CD4-positive, alpha-beta T cell treated with Interleukin-2 at 100 ng/mL for 4 hours (primary cell): ENCODE measurements at regions not wholly inside any gene's neighbourhood (a gene's known extent, or its start where the extent isn't known, plus 50 kb on each side); places are given as distances from the start of the nearest gene placed in this dataset.

Experiments used
- DNase-seq: peaks from one replicate; pipeline ENCODE4 v3.0.0-alpha.2; 2020; ENCODE audit warnings: low spot score

DNA sequence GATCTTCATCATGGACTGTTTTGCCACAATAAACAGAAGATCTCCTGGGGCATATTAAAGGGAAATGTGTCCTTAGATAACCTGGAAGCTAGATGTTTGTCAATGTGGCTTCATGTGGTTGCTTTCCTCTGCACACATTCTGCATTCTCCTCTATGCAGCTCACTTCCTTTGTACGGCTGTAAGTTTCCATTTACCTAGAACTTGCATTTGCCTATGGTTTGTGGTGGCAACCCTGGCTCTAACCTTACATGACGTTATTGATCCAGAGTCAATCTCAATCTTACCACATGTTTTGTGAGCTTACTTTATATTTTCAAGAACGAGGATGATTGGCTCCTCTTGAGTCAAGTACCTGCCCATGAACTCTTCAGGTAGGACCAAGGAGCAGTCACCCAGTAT lies 863.1 kb downstream of the MAFB start:
- no peak for DNase-seq

DNA sequence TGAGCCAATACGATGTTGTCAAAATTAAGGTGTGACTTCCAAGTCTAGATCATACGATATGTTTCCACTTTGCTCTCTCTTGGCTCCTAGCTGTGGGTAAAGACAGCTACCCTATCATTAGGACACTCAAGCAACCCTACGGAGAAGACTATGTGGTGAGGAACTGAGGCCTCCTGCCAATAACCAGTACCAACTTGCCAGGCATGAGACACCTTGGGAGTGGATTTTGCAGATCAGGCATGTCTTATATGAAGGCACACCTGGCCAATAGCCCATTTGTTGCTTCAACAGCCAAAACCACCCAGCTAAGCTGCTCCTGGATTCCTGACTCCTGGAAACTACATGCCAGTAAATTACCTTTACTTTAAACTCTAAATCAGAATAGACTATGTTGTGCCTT lies 863.4 kb downstream of the DHX35 start:
- DNase-seq, result no peak

DNA sequence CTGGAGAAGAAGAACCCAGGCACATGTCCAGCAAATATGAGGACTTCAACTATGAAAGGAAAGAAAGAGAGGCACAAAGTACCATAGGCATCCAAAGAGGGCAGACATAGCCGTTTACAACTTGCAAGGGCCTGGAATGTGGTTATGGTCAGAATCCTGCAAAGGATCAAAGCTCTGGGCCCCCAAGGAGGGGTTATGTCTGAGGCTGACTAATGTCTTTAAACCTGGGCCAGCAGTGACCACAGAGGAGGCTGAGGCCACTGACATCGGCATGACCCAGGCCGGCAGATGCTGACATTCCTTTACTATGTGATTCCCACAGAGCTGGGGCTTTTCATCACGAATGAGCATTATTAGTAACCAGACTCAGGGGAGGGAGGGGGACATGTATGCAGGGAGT lies 861.1 kb downstream of the DHX35 start:
- DNase-seq, result no peak

DNA sequence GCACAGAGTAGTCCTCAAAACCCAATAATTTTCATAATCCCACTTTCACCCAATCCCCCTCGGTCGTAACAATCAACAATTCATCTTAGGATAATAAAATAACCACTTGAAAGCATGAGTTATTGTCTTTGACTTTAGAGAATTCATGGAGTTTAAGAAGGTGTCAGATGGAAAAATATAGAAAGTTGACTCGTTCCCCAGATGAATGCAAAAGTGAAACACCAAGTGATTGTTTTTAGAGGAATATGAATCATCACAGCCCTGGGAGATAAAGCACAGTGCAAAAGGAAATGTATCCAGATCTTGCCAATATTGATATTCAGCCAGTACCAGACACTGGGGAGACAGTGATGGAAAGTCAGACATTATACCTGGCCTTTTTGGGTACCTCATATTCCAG lies 860.5 kb downstream of the DHX35 start:
- DNase-seq, result no peak

DNA sequence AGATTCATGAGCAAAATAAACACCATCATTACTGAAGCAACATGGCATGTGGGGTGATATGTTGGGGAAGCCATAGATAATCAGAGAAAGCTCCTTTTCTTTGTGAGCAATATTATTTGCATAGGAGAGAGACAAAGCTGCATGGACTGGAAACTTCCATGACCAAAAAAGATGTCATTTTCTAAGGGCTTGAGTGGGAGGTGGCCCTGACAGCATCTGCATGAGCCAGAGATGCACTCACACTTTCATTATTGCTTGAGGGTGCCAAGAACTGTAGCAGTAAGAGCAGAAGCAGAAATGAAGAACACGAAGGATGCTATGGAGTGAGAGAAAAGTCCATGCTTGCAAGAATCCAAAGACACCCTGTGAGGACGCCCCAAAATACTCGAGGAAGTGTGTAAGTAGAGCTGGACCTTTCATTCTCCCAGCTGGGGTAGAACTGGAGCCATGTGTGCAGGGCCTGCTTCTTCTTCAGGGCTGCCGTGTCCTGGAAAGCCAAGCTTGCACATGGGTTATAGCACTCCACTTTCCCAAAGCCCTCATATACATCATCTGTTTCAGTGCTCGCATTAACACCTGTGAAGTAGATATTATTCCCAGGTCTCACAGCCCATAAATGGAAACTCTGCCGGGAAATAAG lies 851.2 kb downstream of the DHX35 start:
- DNase-seq, result no peak

DNA sequence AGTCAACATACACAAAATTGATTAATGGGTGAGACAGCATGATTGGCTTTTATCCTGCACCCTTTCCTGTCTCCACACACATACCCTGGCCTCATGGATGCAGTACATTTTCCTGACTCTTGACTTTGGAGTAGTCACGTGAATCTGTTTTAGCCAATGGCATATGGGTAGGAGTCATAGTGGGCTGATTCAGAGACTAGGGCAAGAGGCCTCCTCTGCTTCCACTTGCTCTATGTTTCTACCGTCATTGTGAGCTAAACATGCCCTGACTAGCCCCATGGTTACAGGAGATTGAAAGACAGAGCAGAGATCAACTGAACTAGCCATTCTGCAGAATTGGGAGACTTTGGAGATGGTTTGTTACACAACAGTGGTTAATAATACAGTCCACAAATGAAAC lies 850.0 kb downstream of the DHX35 start:
- DNase-seq, result no peak

DNA sequence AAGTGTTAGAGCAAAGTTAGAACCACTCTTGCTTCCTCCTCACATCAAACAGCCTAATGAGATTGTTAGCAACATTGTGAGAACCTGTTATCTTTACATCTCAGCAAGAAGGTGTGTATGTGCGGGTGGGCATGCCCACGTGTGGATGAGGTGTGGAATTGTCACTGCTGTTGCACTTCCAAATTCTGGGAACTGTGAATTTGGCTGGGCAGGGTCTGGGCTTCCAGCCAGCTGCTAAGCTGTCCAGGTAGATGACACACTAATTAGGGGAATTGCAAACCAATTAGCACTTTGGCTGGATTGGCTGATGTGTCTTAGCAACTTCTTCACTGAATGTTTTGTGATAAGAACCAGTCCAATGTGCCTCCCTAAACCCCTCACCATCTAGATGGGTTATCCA lies 848.2 kb downstream of the DHX35 start:
- DNase-seq, result no peak

DNA sequence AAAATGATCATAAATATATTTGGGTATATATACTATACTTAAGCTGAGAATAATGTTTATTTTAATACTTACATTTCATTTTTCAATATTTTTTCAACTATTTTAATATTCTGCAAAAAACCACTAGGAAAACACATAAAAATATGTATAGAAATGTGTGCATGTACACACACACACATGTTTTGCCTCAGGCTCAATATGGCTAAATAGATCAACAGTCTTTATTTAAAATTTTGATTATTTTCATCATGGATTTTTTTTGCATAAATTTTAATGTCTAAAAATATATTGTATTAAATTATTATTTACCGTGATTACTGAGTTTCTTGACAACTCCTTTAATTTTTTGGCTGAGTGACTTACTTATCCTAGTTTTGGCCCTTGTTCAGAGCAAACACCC lies 846.5 kb downstream of the DHX35 start:
- no peak for DNase-seq

DNA sequence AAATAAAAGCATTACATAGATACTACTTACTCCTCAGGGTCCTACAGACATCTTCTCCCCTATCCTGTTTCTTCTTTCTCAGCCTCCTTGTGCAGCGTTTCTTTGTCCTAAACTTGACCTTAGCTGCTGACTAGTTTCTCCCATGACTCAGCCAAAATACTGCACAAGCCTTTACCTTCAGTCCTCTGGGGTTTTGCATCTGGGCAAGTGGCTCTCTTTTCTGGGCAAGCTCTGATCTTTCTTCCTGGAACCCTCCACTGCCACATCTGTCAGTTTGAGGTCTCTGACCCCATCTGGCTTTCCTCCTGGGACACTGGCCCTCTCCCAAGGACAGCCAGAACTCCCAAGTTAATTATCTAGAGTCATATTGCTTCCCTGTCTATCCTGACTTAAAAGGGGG lies 838.4 kb downstream of the DHX35 start:
- DNase-seq, result no peak

DNA sequence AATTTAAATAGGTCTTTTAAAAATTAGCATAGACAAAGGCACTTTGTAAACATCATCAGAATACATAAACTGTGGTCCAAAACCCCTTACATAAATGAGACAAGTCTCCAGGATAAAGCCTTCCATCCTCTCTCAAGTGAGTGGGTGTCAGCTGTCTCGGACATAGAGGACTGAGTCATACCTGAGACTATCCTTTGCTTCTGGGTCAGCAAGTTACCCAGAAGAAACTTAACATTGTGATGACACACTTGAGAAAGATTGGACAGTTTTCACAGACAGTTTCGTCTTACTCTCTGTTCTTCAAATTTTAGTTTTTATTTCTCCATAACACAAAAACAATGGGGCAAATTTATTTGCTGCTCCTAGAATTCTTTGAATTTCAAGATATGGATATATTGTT lies 838.0 kb downstream of the DHX35 start:
- no peak for DNase-seq

DNA sequence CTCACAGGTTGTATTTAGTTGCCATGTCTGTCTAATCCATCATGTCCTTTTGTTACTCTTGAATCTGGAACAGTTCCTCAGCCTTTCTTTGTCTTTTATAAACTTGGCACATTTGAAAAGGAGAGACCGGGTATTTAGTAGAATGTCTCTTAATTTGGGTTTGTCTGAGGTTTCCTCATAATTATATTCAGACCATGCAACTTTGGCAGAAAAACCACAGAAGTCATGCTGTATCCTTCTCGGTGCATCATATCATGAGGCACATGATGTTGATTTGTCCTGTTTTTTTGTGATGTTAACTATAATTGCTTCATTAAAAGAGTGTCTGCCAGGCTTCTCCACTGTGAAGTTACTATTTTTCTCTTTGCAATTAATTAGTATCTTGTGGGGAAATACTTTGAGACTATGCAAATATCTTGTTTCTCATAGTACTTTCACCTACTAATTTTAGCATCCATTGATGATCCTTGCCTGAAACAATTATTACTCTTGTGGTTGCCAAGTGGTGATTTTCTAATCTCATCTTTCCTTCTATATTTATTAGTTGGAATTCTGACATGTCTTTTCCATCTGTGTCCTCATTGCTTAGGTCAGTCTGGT lies 837.3 kb downstream of the DHX35 start:
- DNase-seq, result no peak

DNA sequence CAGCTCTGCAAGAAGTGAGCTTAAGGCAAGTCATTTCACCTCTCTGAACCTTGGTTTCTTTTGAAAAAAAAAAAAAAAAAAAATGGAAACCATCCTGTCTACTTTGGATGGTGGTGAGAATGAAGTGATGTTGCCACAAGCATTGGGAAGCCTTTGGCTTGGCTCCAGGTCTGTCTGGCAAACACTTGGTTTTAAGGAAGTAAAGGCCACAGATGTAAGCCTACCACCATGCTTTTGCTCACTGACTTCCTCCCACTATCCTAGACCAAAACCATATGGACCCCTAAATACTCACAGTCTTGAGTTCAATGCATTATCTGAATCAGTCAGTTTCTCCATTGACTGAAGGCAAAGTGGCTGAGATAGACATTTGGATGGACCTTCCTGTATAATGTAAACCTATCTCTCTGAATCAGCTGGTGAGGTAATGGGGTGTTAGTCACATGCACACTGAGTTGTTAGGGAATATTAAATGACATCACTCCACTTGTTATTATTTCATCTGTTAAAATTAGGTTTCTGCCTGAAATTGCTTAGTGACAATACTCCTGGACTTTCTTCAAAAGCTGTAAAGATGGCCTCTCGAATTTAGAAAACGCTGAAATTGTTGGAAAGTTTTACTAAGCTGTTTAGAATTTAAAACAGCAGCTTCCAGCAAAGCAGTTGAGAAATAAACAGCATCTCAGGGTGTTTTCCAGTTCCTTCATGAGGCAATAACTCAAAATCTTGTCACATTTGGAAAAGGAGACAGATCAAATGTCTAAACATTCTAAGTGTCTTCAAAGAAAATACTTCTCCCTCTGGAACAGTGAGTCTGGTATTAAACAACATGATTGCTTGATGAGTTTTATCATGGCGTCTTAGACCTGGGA lies 833.5 kb downstream of the DHX35 start:
- no peak for DNase-seq

DNA sequence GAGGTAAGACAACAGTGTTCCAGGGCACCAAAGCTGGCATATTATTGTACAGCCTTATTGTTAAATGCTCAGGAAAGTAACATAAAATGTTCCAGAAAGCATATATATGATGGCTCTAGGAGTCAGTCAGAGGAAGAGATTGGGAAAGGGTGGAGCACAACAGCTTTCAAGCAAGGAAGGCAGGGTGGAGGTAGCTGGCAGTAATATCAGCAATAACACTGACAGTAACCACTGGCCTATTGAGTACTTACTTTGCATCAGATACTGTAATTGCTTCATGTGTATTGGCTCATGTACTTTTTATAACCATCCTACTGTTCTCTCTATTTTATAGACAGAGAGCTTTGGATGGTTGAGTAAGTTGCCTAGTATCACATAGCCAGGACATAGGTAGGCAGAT lies 830.2 kb downstream of the DHX35 start:
- no peak for DNase-seq

DNA sequence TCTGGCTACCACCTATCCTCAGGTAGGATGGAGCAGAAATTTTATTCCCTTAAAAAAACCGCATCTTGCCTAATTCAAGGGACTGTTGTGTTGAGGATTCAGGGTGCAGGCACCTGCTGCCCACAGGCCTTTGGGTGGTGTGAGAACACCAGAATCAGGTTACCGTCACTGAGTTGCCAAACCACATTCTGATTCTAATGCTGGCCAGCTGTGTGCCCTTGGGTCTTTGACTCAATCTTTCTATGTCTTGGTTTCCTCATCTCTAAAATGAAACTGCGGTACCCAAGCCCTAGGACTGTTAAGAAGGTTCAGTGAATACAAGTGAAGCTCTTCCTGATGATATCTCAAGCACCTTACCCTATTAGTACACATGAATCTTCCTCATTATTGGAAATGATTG lies 827.3 kb downstream of the DHX35 start:
- no peak for DNase-seq

DNA sequence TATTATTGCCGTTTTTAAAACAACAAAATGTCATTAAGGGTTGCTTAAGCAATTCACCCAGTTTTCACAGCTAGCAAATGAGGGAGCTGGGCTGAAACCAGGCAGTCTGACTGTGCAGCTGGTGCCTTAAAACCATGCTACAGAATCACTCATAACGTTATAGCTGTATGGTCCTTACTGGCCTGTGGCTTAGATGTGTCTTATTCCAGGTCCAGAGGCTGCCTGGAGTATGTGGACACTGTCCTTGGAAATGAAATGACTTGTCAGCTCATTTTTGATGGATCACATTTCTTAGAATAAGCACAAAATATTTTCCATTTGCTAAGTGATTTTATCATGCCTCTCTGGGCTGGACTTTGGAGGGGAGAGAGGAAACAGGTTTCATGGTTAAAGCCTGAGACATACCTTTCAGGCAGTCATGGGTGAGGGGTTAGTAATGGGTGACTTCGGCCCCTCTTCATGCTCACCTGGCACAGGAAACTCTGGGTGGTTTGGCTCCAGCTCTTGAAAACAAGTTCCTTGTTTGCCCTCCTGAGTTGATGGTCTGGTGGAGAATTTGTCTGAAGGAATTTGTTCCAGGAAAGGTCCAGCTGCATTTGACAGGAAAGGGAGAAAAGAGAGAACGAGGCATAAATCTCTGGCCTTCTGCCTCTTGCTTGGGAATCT lies 823.2 kb downstream of the DHX35 start:
- no peak for DNase-seq

DNA sequence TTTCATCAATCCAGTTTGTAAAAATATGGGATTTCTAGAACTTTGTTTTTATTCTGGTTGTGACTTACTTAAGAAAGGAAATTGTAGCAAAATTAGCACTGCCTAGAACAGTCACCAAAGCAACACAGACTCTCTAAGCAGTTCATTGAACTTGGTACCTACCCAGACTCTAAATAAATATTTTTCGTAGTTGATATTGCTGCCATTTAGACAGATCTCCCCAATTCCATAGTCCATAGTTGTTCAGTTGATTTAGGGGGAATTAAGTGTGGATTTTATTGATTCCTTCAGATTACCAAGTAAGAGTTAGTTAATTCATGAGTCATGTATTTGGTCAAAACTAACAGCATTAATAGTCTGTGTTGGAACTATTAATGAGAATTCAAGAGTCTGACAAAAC lies 822.5 kb downstream of the DHX35 start:
- no peak for DNase-seq

DNA sequence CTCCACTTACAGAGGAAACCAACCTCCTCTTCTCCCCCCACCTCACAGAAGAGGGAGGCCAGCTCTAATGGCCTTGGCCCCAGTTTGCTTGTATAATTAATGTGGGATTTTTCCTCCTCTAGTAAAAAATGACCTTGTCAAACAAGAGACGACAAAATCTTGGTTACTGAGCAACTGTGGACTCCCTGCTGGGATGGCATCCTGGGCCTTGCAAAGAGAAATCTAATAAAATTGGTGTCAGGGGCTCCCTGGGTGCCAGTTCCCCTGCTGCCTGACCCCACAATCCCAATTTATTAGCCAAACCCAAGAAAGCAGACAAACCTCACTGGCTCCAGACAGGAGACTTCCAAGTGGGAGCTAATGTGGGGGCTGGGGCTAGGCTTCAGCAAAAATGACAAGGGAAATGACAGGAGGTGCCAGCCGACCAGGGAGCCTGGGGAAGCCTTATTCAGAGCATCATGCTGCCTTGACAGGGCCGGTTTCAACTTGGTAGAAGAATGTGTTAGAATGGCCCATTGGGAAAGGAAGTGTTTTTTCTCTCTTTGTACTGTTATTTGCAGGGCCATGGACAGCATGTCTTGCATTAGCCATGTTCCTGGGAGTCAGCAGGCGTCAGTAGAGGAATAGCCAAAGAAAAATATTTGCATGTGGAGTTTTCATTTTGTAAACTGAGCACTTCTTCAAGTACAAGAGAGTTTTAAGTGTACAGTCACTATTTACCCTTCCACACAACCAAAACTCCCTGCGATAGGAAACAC lies 816.9 kb downstream of the DHX35 start:
- no peak for DNase-seq

DNA sequence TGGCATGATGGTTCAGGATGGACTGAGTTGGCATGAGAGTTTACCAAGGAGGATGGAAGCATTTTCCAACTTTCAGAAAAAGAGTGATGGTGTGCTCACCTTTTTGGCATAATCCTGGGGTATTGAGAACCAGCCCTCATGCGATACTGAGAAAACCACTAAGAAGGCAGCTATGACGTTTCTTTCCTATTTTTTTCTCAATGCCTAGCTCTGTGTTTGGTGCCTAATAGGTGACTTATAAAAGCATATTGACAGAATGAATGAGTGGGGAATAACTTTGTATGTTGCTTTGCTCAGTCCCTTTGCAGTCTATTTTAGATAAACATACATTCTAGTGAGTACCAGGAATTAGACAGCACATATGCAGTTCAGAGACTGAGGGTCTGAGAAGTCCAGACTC lies 816.3 kb downstream of the DHX35 start:
- DNase-seq, result no peak

DNA sequence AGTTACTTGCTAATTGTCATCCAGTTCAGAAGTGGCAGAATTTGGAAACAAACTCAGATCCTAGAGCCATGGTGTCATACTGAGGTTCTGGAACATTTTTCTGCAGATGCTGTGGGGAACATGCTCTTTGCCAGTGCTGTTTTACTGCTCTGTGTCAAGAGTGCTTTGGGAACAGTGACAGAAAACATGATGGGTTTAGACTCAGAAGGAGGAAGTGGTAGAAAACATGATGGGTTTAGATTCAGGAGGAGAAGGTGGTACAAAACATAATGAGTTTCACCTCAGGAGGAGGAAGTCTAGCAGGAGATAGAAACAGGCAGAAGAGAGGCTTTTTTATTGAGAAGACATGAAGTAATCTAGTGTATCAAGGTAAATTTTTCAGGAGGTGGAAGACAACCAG lies 815.5 kb downstream of the DHX35 start:
- DNase-seq, result no peak

DNA sequence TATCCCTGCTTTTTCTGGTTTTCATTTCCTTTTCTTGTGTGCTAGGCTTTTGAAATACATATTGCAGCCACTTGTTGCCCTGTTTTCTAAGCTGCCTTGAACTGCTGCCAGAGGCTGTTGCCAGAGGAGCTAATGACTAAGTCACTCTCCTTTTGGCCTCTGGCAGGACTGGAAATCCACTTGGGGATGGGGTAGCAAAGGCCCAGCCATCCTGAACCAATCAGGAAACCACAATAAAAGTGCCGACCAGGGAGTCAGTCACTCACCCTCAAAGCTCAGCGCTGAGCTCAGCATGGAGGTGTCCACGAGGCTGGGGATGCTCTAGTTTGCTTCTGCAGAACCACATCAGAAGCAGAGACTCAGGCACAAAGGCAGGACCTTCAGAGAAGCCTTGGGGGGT lies 813.0 kb downstream of the DHX35 start:
- no peak for DNase-seq

DNA sequence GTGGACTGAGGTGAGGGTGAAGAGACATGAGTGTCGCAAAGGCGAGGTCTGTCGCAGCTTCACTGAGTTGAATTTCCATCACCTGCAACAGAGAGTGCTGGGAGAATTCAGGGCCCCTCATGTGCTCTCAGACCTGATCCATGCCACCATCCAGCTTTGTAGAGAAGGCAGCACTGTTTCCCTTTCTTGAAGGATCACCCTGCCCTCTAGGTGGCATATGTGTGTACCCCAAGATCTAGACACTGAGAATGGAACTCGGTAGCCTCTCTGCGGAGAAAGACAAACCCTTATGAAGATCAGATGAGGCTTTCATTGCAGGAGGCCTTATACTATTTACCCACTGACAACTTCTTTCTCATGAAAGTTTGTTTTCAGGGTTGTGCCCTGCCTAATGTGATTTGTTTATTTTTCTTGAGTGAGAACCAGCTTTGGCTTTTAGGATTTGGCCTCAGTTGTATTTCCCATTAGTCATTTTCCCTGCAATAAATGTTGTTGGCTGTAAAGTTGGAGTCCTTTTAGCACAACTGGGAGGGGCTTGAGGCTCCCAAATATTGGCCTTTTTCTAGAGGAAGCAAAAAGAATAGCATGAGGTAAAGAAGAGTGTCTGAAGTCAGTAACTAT lies 811.3 kb downstream of the DHX35 start:
- no peak for DNase-seq

DNA sequence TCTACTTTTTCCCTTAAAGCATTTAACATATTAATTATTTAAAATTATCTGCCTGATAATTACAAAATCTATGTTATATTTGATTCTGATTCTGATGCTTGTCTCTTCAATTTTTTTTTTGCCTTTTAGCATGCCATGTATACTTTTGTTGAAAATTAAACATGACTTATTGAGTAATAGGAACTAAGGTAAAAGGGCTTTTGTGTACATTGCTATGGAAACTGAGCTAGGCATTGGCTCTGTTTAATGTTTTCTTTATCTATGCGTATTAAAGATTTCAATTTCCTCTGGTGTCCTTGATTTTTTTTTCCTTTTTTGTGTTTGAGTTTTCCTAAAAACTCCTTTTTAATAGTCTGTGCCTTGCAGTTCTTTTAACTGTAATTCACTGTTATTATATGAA lies 805.2 kb downstream of the DHX35 start:
- DNase-seq, result no peak
